ENCODE measurements at regions not wholly inside any gene's neighbourhood (a gene's known extent, or its start where the extent isn't known, plus 50 kb on each side); places are given as distances from the start of the nearest gene placed in this dataset.

DNA sequence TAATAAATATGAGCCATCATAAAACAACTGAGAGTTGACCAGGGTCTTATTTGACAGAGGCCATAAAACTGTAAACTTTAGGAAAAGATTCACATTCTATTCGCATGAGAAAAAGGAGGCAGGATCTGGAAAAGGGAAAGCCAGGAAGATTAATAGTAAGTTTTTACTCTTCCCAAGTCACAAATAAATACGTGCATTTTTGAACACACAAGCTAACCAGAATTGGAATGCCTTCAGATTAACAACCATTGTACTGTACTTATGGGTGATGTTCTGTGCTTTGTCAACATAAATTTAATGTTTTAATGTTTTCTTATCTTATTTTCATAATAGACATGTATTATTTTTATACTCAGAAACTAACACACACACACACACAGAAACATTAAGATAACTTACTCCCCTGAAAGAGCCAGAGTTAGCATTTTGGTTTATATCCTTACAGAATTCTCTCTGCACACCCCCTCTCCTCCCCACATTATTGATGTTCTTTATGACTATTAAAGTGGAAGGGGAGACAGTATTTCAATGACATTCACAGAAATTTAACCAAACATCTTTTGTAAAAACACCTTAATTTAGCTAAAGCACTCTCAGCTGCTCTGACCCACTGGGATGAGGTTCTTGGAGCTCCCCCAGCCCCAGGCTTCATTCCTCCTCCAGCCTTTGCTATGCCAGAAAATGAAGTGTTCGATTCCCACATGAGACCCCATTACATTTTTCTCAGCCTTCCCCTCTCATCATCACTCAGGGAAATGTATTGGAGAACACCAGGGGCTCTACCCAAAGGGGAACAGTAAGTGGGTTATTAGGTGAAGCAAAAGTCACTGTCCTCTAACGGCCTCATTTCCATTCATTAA is 155.5 kb downstream of the ESM1 start:
- Histone ChIP-seq H3K27me3 (no peaks in the 10 kb centered on the region), H3K4me3 (no peak overlapping the region), H3K36me3 (no peaks in the 10 kb centered on the region), H3K4me1 (peaks cover 0 to 71% (median 2%) of the 10 kb centered on the region in 4 donors), H3K27ac (peak overlapping the region; percentile 46 to 67), H3K9me3 (no peaks in the 10 kb centered on the region)
- TF ChIP-seq, protein P1, sequence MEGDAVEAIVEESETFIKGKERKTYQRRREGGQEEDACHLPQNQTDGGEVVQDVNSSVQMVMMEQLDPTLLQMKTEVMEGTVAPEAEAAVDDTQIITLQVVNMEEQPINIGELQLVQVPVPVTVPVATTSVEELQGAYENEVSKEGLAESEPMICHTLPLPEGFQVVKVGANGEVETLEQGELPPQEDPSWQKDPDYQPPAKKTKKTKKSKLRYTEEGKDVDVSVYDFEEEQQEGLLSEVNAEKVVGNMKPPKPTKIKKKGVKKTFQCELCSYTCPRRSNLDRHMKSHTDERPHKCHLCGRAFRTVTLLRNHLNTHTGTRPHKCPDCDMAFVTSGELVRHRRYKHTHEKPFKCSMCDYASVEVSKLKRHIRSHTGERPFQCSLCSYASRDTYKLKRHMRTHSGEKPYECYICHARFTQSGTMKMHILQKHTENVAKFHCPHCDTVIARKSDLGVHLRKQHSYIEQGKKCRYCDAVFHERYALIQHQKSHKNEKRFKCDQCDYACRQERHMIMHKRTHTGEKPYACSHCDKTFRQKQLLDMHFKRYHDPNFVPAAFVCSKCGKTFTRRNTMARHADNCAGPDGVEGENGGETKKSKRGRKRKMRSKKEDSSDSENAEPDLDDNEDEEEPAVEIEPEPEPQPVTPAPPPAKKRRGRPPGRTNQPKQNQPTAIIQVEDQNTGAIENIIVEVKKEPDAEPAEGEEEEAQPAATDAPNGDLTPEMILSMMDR (IDR thresholded peaks at IDR 0.05), result no peak
- intact Hi-C loops (cut with DNase I; ENCODE audit: low total_unique reads), result no loop called here
- no peak for DNase-seq

GRCh38 chr5:54829102-54829501 is 156.3 kb downstream of the ESM1 start:
- H3K27ac ChIP-seq, result peak overlapping the region; percentile 46 to 67
- H3K4me1 ChIP-seq, result peaks cover 0 to 70% (median 2%) of the 10 kb centered on the region in 4 donors
- no peak overlapping the region for H3K4me3 ChIP-seq
- no peaks in the 10 kb centered on the region for H3K27me3 ChIP-seq
- intact Hi-C loops (cut with DNase I; ENCODE audit: low total_unique reads), result no loop called here
- no peaks in the 10 kb centered on the region for H3K9me3 ChIP-seq
- no peaks in the 10 kb centered on the region for H3K36me3 ChIP-seq
- DNase-seq, result no peak
- TF ChIP-seq, protein P1 (IDR thresholded peaks at IDR 0.05), result no peak

DNA sequence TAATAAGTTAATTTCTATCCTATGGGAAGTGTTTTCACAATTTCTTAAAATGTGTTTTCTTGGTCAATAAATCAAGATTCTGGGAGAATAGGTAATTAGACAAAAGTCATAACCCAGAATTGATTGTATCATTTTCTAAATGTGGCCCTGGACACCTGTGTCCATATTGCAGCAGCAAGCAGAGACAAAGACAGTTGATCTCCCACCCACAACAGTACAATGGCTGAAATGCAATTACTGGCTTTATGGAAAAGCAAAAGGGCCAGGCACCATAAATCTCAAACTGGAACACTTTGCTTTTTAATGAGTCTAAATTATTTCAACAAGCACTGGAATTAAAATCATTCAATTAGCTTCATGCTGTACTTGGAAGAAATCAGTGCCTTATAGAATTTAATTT is 157.2 kb downstream of the ESM1 start:
- Histone ChIP-seq H3K27me3 (no peaks in the 10 kb centered on the region), H3K9me3 (no peaks in the 10 kb centered on the region), H3K4me1 (peaks cover 0 to 72% (median 2%) of the 10 kb centered on the region in 4 donors), H3K36me3 (no peaks in the 10 kb centered on the region), H3K27ac (peak overlapping the region; percentile 46 to 67), H3K4me3 (no peak overlapping the region)
- TF ChIP-seq, protein P1 (IDR thresholded peaks at IDR 0.05), result no peak
- intact Hi-C loops (cut with DNase I; ENCODE audit: low total_unique reads), result no loop called here
- DNase-seq, result no peak

DNA sequence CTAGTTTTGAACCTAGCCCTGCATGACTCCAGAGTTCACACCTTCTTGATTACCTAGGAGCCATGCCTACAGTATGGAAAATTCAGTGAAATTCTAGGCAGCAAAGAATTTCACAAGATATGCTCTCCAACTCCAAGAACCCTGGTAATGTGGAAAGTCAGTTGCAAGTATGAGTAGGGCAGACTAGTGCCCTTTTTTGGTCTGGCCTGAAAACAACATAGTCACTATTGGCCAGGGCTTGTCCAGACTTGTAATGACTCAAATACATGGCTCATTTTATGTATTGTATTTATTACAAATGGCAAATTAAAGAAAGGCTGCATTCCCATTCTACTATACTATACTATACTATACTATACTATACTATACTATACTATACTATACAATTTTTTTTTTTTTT is 160.4 kb downstream of the ESM1 start:
- Histone ChIP-seq H3K27ac (peak overlapping the region; percentile 64 to 79), H3K4me3 (no peak overlapping the region), H3K36me3 (no peaks in the 10 kb centered on the region), H3K9me3 (no peaks in the 10 kb centered on the region), H3K27me3 (no peaks in the 10 kb centered on the region), H3K4me1 (peaks cover 0 to 81% (median 22%) of the 10 kb centered on the region in 4 donors)
- no peak for DNase-seq
- intact Hi-C loops (cut with DNase I; ENCODE audit: low total_unique reads), result no loop called here
- TF ChIP-seq, protein P1 (IDR thresholded peaks at IDR 0.05), result no peak

DNA sequence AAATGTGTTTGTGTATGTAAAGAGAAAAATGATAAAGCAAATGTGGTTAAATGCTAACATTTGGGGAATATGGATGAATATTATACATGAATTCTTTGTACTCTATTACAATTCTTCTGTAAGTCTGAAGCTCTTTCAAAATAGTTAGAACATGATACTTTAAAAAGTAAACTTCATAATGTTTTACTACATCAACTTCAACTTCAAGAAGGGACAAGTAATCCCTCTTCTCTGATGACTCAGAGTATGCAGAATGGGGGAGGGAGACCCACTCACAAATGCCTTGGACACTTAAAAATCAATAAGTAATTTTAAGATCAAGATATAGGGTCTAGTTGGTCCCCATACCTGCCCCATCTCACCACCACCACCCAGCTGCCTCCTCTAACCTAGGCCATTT is 162.4 kb downstream of the ESM1 start:
- no peak for DNase-seq
- H3K4me3 ChIP-seq, result no peak overlapping the region
- intact Hi-C loops (cut with DNase I; ENCODE audit: low total_unique reads), result no loop called here
- no peaks in the 10 kb centered on the region for H3K9me3 ChIP-seq
- H3K36me3 ChIP-seq, result no peaks in the 10 kb centered on the region
- TF ChIP-seq, protein P1 (IDR thresholded peaks at IDR 0.05), result no peak
- peak overlapping the region; percentile 79 to 80 for H3K27ac ChIP-seq
- H3K4me1 ChIP-seq, result peaks cover 0 to 70% (median 27%) of the 10 kb centered on the region in 4 donors
- no peaks in the 10 kb centered on the region for H3K27me3 ChIP-seq
